IMR-90 (cell line): ENCODE measurements at regions not wholly inside any gene's neighbourhood (a gene's known extent, or its start where the extent isn't known, plus 50 kb on each side); places are given as distances from the start of the nearest gene placed in this dataset.

ENCODE experiments used
- ATAC-seq: fragments of 200-7000 bp; cut with Tn5 transposase; 2 replicates; pipeline ENCODE4 v1.9.1; 2020; ENCODE audit warnings: low read depth, mild to moderate bottlenecking, moderate library complexity
- BruUV-seq: library from RNA; stranded (reverse); fragments of 400-500 nt; replicated peaks from 2 replicates; lab custom pipeline; 2021; lab: Mats Ljungman, UMichigan
- CTCF ChIA-PET: fragments of 300-600 bp; formaldehyde crosslinking; extraction: SDS; loops from one replicate; lab custom pipeline; 2021; ENCODE audit warnings: antibody characterized with exemption; lab: Yijun Ruan, JAX
- POLR2A ChIA-PET: fragments of 300-600 bp; sonication (Branson Sonifier 250); formaldehyde crosslinking; loops from one replicate; lab custom pipeline; 2022; ENCODE audit warnings: antibody characterized with exemption; ENCODE audit not compliant: unreplicated experiment; lab: Charles Lee
- DNase-seq: peaks from one replicate; pipeline ENCODE4 v3.0.0; 2013
- H2AFZ ChIP-seq: replicated peaks from 2 replicates; pipeline ENCODE3; 2013; ENCODE audit warnings: low read length, mild to moderate bottlenecking; ENCODE audit not compliant: poor library complexity
- H2AK5ac ChIP-seq: 2 replicates; pipeline ENCODE4 v1.6.1; 2013; ENCODE audit warnings: low read depth, low read length, inconsistent platforms
- H2AK9ac ChIP-seq: replicated peaks from 2 replicates; pipeline ENCODE3; 2013; ENCODE audit warnings: mild to moderate bottlenecking, low read depth, low read length, moderate library complexity; ENCODE audit not compliant: poor library complexity
- H2BK120ac ChIP-seq: 2 replicates; pipeline ENCODE4 v1.6.1; 2013; ENCODE audit warnings: low read depth, low read length, inconsistent platforms
- H2BK15ac ChIP-seq: 3 replicates; pipeline ENCODE4 v1.6.1; 2013; ENCODE audit warnings: low read depth, low read length, inconsistent platforms
- H2BK20ac ChIP-seq: 2 replicates; pipeline ENCODE4 v1.6.1; 2013; ENCODE audit warnings: low read depth, mild to moderate bottlenecking, inconsistent platforms, low read length, moderate library complexity
- H2BK5ac ChIP-seq: 2 replicates; pipeline ENCODE4 v1.6.1; 2013; ENCODE audit warnings: mild to moderate bottlenecking, low read depth, low read length, inconsistent platforms; ENCODE audit not compliant: poor library complexity, severe bottlenecking
- H3K14ac ChIP-seq: replicated peaks from 2 replicates; pipeline ENCODE4 v1.6.1; 2013; ENCODE audit warnings: low read depth, low read length, inconsistent platforms
- H3K18ac ChIP-seq: 2 replicates; pipeline ENCODE4 v1.6.1; 2013; ENCODE audit warnings: low read depth, low read length, control low read depth
- H3K23ac ChIP-seq: 2 replicates; pipeline ENCODE4 v1.6.1; 2013; ENCODE audit warnings: low read depth, low read length, inconsistent platforms
- H3K27ac ChIP-seq: 2 replicates; pipeline ENCODE4 v1.5.1; 2013; ENCODE audit warnings: mild to moderate bottlenecking, control low read depth, low read length; ENCODE audit not compliant: insufficient read depth
- H3K27me3 ChIP-seq: 2 replicates; pipeline ENCODE4 v1.6.1; 2013; ENCODE audit warnings: low read length; ENCODE audit not compliant: control insufficient read depth, insufficient read depth
- H3K36me3 ChIP-seq: 2 replicates; pipeline ENCODE4 v1.6.1; 2013; ENCODE audit warnings: low read length, mixed read lengths; ENCODE audit not compliant: control insufficient read depth, insufficient read depth
- H3K4ac ChIP-seq: 2 replicates; pipeline ENCODE4 v1.6.1; 2013; ENCODE audit warnings: low read depth, low read length, inconsistent platforms
- H3K4me1 ChIP-seq: 2 replicates; pipeline ENCODE4 v1.6.1; 2013; ENCODE audit warnings: low read length, mixed read lengths; ENCODE audit not compliant: control insufficient read depth, insufficient read depth
- H3K4me2 ChIP-seq: 2 replicates; pipeline ENCODE4 v1.6.1; 2013; ENCODE audit warnings: low read depth, mild to moderate bottlenecking, control low read depth, low read length, moderate library complexity
- H3K4me3 ChIP-seq: 2 replicates; pipeline ENCODE4 v1.5.1; 2013; ENCODE audit warnings: low read depth, mild to moderate bottlenecking, control low read depth, low read length, moderate library complexity; ENCODE audit not compliant: insufficient read depth
- H3K56ac ChIP-seq: 2 replicates; pipeline ENCODE4 v1.6.1; 2013; ENCODE audit warnings: low read length, inconsistent platforms; ENCODE audit not compliant: insufficient read depth; ENCODE audit errors: extremely low read depth
- H3K79me1 ChIP-seq, 2 experiments: 2 replicates each; pipeline ENCODE4 v1.6.1; 2013; ENCODE audit warnings: low read length in 2 of 2, inconsistent platforms in 1 of 2, low read depth in 1 of 2
- H3K9ac ChIP-seq: 2 replicates; pipeline ENCODE4 v1.6.1; 2013; ENCODE audit warnings: low read depth, low read length, control low read depth
- H3K9me1 ChIP-seq: 2 replicates; pipeline ENCODE4 v1.6.1; 2013; ENCODE audit warnings: low read length, inconsistent platforms; ENCODE audit not compliant: insufficient read depth
- H3K9me3 ChIP-seq: 2 replicates; pipeline ENCODE4 v1.6.1; 2013; ENCODE audit warnings: low read length; ENCODE audit not compliant: control insufficient read depth, insufficient read depth
- H4K20me1 ChIP-seq: 2 replicates; pipeline ENCODE4 v1.6.1; 2013; ENCODE audit warnings: low read length, inconsistent platforms; ENCODE audit not compliant: insufficient read depth
- H4K5ac ChIP-seq: 2 replicates; pipeline ENCODE4 v1.6.1; 2013; ENCODE audit warnings: mild to moderate bottlenecking, low read depth, low read length, control low read depth
- H4K8ac ChIP-seq, 2 experiments: 2 replicates each; pipeline ENCODE4 v1.6.1; 2013; ENCODE audit warnings: low read depth in 2 of 2, low read length in 2 of 2, control low read depth in 1 of 2, inconsistent platforms in 1 of 2
- H4K91ac ChIP-seq: 2 replicates; pipeline ENCODE4 v1.6.1; 2013; ENCODE audit warnings: low read depth, low read length, inconsistent platforms; ENCODE audit not compliant: insufficient read depth
- BHLHE40 ChIP-seq: fragments of 150-350 bp; IDR thresholded peaks from 2 replicates; pipeline ENCODE4 v1.6.1; 2016; ENCODE audit warnings: mild to moderate bottlenecking, low read depth, low read length
- CEBPB ChIP-seq: IDR thresholded peaks from 2 replicates; pipeline ENCODE4 v1.6.1; 2012; ENCODE audit warnings: low read depth, low read length, improper control_type of control experiment
- CHD1 ChIP-seq: IDR thresholded peaks from 2 replicates; pipeline ENCODE4 v1.6.1; 2012; ENCODE audit warnings: low read depth, low read length, improper control_type of control experiment
- CTCF ChIP-seq: conservative IDR thresholded peaks from 2 replicates; pipeline ENCODE4 v1.5.1; 2012; ENCODE audit warnings: mild to moderate bottlenecking, low read depth, low read length, improper control_type of control experiment
- ELK1 ChIP-seq: fragments of 150-350 bp; IDR thresholded peaks from 2 replicates; pipeline ENCODE4 v1.6.1; 2016; ENCODE audit warnings: low read depth, mild to moderate bottlenecking, low read length, moderate library complexity, borderline replicate concordance
- FOS ChIP-seq: fragments of 150-350 bp; IDR thresholded peaks from 2 replicates; pipeline ENCODE4 v1.6.1; 2016; ENCODE audit warnings: low read depth, low read length
- MAFK ChIP-seq: IDR thresholded peaks from 2 replicates; pipeline ENCODE4 v1.6.1; 2012; ENCODE audit warnings: low read depth, low read length, improper control_type of control experiment
- MAZ ChIP-seq: IDR thresholded peaks from 2 replicates; pipeline ENCODE4 v1.6.1; 2012; ENCODE audit warnings: low read depth, mild to moderate bottlenecking, low read length, improper control_type of control experiment, moderate library complexity, borderline replicate concordance
- MXI1 ChIP-seq: IDR thresholded peaks from 2 replicates; pipeline ENCODE4 v1.6.1; 2012; ENCODE audit warnings: low read depth, mild to moderate bottlenecking, low read length, moderate library complexity, borderline replicate concordance
- NFE2L2 ChIP-seq: fragments of 150-350 bp; IDR thresholded peaks from 2 replicates; pipeline ENCODE4 v1.6.1; 2016; ENCODE audit warnings: low read depth, mild to moderate bottlenecking, low read length
- POLR2A ChIP-seq: IDR thresholded peaks from 2 replicates; pipeline ENCODE4 v1.6.1; 2012; ENCODE audit warnings: mild to moderate bottlenecking, low read depth, low read length
- RAD21 ChIP-seq: IDR thresholded peaks from 2 replicates; pipeline ENCODE4 v1.6.1; 2012; ENCODE audit warnings: low read length, improper control_type of control experiment
- RCOR1 ChIP-seq: IDR thresholded peaks from 2 replicates; pipeline ENCODE4 v1.6.1; 2012; ENCODE audit warnings: mild to moderate bottlenecking, low read length, improper control_type of control experiment; ENCODE audit not compliant: insufficient replicate concordance
- RFX5 ChIP-seq: IDR thresholded peaks from 2 replicates; pipeline ENCODE4 v1.8.0; 2012; ENCODE audit warnings: low read depth, mild to moderate bottlenecking, low read length, moderate library complexity
- SMC3 ChIP-seq: fragments of 150-350 bp; IDR thresholded peaks from 2 replicates; pipeline ENCODE4 v1.6.1; 2016; ENCODE audit warnings: low read depth, mild to moderate bottlenecking, antibody characterized with exemption, low read length, moderate library complexity
- USF2 ChIP-seq: fragments of 150-350 bp; IDR thresholded peaks from 2 replicates; pipeline ENCODE4 v1.6.1; 2017; ENCODE audit warnings: mild to moderate bottlenecking, antibody characterized with exemption, low read length, low read depth
- WGBS, 2 experiments: methylation state at CpG; one replicate each; pipeline versions ENCODE4 v1.1.5 to v1.1.7; 2013; ENCODE audit warnings: missing lambda C conversion rate in 2 of 2; ENCODE audit not compliant: insufficient read length in 1 of 2; ENCODE audit errors: extremely low coverage in 2 of 2; 5-methylcytosine and 5-hydroxymethylcytosine counted together
- dilution Hi-C: fragments of 300-500 bp; cut with HindIII; formaldehyde crosslinking; loops from one replicate; pipeline ENCODE4 v1.14.3; 2018; ENCODE audit warnings: low sequenced_read_pairs; ENCODE audit not compliant: unreplicated experiment
- in situ Hi-C: fragments of 300-500 bp; cut with MboI; formaldehyde crosslinking; loops from 3 replicates; pipeline ENCODE4 v1.14.3; 2019; ENCODE audit warnings: low sequenced_read_pairs, inconsistent platforms, mixed read lengths
- intact Hi-C: fragments of 100-400 bp; cut with micrococcal nuclease; formaldehyde crosslinking; loops from 2 replicates; pipeline ENCODE4 v1.10.0; 2022

GRCh38 chr5:25539536-25539935 is 894.8 kb upstream of the CDH10 start:
- H2AK5ac ChIP-seq, result no peak overlapping the region
- H3K9me3 ChIP-seq, result no peaks in the 10 kb centered on the region; the same call in 1 of the 2 replicates
- no peak overlapping the region for H4K91ac ChIP-seq
- no peak overlapping the region for H3K4ac ChIP-seq
- intact Hi-C loops (no loop called here), in situ Hi-C loops (no loop called here), dilution Hi-C loops (no loop called here)
- H3K23ac ChIP-seq, result no peak overlapping the region
- H2BK5ac ChIP-seq, result no peak overlapping the region
- no peaks in the 10 kb centered on the region for H3K9me1 ChIP-seq
- no peak overlapping the region for H2BK20ac ChIP-seq
- CTCF ChIA-PET, result no interaction called here
- H4K8ac ChIP-seq, result no peak overlapping the region
- H2BK15ac ChIP-seq, result no peak overlapping the region
- H3K36me3 ChIP-seq, result no peaks in the 10 kb centered on the region
- no peaks in the 10 kb centered on the region for H3K27me3 ChIP-seq
- no peak overlapping the region for H4K5ac ChIP-seq
- H3K4me3 ChIP-seq, result no peak overlapping the region
- no peaks in the 10 kb centered on the region for H3K4me1 ChIP-seq
- TF ChIP-seq USF2, result no peak
- no peak for TF ChIP-seq MAFK
- TF ChIP-seq MAZ, result no peak
- TF ChIP-seq SMC3, result no peak
- no peak for TF ChIP-seq CHD1
- no peak for TF ChIP-seq FOS
- no peak for TF ChIP-seq RAD21
- TF ChIP-seq RCOR1, result no peak
- TF ChIP-seq BHLHE40, result no peak
- TF ChIP-seq ELK1, result no peak
- TF ChIP-seq NFE2L2, result no peak
- no peak for TF ChIP-seq RFX5
- no peak for TF ChIP-seq CEBPB
- TF ChIP-seq MXI1, result no peak
- no peak for TF ChIP-seq POLR2A
- TF ChIP-seq CTCF, result no peak
- H3K9ac ChIP-seq, result no peak overlapping the region
- H3K79me1 ChIP-seq, result no peaks in the 10 kb centered on the region
- H4K20me1 ChIP-seq, result no peaks in the 10 kb centered on the region
- H2AFZ ChIP-seq, result no peak overlapping the region
- H3K18ac ChIP-seq, result no peak overlapping the region
- POLR2A ChIA-PET, result no interaction called here
- H2AK9ac ChIP-seq, result no peak overlapping the region
- H3K4me2 ChIP-seq, result no peak overlapping the region
- H3K27ac ChIP-seq, result no peak overlapping the region
- H3K56ac ChIP-seq, result no peak overlapping the region
- H3K14ac ChIP-seq, result no peak overlapping the region
- no TSS peak for BruUV-seq
- DNase-seq, result no peak
- no peak overlapping the region for H2BK120ac ChIP-seq
- ATAC-seq, result no peak
- WGBS, 2 experiments, result no CpG with 5 or more reads among the region's 2 CpGs
